ENCODE measurements at regions not wholly inside any gene's neighbourhood (a gene's known extent, or its start where the extent isn't known, plus 50 kb on each side); places are given as distances from the start of the nearest gene placed in this dataset.

DNA sequence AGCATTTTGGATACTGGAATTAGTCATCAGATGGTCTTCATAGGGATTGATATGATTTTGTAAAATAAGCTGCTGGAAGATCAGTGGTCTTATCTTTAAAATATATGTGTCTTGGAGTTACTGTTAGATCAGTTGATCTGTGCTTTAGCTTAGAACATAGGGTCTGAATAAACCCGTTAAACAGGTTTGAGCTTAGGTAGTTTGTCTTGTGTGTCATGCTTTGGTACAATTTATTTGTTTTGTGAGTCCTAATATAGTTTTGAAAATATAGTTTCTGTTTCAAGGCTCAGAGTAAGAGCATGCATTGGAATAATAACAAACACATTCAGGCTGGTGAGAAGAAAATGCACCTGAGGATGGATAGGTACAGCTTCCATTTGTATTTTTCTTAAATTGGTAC is 505.0 kb downstream of the SLC16A7 start:
- no peak overlapping the region for H3K4me3 ChIP-seq
- no peaks in the 10 kb centered on the region for H3K79me2 ChIP-seq (ENCODE audit: control insufficient read depth, insufficient read depth, low read length)
- BruUV-seq (replicated peaks): no TSS peak
- in situ Hi-C loops (cut with MboI) (no loop called here), intact Hi-C loops (cut with micrococcal nuclease) (loop anchor here (10.0 kb wide), 1 partner anchor 1904 kb away; no protein-coding TSS in a partner anchor)
- no peaks in the 10 kb centered on the region for H3K4me1 ChIP-seq (replicated peaks in 1 of 2; ENCODE audit: control insufficient read depth in 2 of 2, insufficient read depth in 2 of 2, low read length in 2 of 2)
- H3K27me3 ChIP-seq (ENCODE audit: control insufficient read depth in 2 of 2, insufficient read depth in 2 of 2, low read length in 2 of 2): no peaks in the 10 kb centered on the region
- no peaks in the 10 kb centered on the region for H3K36me3 ChIP-seq (ENCODE audit: control insufficient read depth, insufficient read depth, low read length)
- POLR2A ChIA-PET: interaction anchor here (1.0 kb wide), 1 partner anchor 9 kb away, joined by 3 read pairs; no protein-coding TSS in a partner anchor
- no peak overlapping the region for H3K9ac ChIP-seq (ENCODE audit: insufficient read depth in 1 of 2, low read depth in 2 of 2, low read length in 2 of 2)
- FAIRE-seq (no peak), ATAC-seq (no peak), DNase-seq (ENCODE audit: extremely low read depth in 1 of 4, low spot score in 3 of 4) (no peak)
- CTCF ChIA-PET (ENCODE audit: low intra/inter-chr PET ratio): no interaction called here
- no peaks in the 10 kb centered on the region for H4K20me1 ChIP-seq (replicated peaks; ENCODE audit: control insufficient read depth, insufficient read depth, low read length)
- H3K4me2 ChIP-seq (ENCODE audit: insufficient read depth, low read length): no peak overlapping the region
- WGBS (ENCODE audit: insufficient coverage, low coverage, missing lambda C conversion rate): 0% methylated on average over 1 of the region's 1 CpG
- H3K9me3 ChIP-seq (replicated peaks; ENCODE audit: control insufficient read depth, insufficient read depth, low read depth, low read length): no peaks in the 10 kb centered on the region; the same call in 1 of the 2 replicates
- no peaks in the 10 kb centered on the region for H3K9me1 ChIP-seq (ENCODE audit: control insufficient read depth, insufficient read depth, low read length)
- H2AFZ ChIP-seq (ENCODE audit: low read depth, low read length): no peak overlapping the region
- H3K27ac ChIP-seq (ENCODE audit: extremely low read depth, low read depth, low read length): no peak overlapping the region
- TF ChIP-seq EWSR1 (IDR thresholded peaks at IDR 0.05; ENCODE audit: borderline replicate concordance, low read depth, partially characterized antibody) (no peak), ZNF436 (CRISPR knock-in tag; IDR thresholded peaks at IDR 0.05) (no peak)
- TF ChIP-seq, protein P1, sequence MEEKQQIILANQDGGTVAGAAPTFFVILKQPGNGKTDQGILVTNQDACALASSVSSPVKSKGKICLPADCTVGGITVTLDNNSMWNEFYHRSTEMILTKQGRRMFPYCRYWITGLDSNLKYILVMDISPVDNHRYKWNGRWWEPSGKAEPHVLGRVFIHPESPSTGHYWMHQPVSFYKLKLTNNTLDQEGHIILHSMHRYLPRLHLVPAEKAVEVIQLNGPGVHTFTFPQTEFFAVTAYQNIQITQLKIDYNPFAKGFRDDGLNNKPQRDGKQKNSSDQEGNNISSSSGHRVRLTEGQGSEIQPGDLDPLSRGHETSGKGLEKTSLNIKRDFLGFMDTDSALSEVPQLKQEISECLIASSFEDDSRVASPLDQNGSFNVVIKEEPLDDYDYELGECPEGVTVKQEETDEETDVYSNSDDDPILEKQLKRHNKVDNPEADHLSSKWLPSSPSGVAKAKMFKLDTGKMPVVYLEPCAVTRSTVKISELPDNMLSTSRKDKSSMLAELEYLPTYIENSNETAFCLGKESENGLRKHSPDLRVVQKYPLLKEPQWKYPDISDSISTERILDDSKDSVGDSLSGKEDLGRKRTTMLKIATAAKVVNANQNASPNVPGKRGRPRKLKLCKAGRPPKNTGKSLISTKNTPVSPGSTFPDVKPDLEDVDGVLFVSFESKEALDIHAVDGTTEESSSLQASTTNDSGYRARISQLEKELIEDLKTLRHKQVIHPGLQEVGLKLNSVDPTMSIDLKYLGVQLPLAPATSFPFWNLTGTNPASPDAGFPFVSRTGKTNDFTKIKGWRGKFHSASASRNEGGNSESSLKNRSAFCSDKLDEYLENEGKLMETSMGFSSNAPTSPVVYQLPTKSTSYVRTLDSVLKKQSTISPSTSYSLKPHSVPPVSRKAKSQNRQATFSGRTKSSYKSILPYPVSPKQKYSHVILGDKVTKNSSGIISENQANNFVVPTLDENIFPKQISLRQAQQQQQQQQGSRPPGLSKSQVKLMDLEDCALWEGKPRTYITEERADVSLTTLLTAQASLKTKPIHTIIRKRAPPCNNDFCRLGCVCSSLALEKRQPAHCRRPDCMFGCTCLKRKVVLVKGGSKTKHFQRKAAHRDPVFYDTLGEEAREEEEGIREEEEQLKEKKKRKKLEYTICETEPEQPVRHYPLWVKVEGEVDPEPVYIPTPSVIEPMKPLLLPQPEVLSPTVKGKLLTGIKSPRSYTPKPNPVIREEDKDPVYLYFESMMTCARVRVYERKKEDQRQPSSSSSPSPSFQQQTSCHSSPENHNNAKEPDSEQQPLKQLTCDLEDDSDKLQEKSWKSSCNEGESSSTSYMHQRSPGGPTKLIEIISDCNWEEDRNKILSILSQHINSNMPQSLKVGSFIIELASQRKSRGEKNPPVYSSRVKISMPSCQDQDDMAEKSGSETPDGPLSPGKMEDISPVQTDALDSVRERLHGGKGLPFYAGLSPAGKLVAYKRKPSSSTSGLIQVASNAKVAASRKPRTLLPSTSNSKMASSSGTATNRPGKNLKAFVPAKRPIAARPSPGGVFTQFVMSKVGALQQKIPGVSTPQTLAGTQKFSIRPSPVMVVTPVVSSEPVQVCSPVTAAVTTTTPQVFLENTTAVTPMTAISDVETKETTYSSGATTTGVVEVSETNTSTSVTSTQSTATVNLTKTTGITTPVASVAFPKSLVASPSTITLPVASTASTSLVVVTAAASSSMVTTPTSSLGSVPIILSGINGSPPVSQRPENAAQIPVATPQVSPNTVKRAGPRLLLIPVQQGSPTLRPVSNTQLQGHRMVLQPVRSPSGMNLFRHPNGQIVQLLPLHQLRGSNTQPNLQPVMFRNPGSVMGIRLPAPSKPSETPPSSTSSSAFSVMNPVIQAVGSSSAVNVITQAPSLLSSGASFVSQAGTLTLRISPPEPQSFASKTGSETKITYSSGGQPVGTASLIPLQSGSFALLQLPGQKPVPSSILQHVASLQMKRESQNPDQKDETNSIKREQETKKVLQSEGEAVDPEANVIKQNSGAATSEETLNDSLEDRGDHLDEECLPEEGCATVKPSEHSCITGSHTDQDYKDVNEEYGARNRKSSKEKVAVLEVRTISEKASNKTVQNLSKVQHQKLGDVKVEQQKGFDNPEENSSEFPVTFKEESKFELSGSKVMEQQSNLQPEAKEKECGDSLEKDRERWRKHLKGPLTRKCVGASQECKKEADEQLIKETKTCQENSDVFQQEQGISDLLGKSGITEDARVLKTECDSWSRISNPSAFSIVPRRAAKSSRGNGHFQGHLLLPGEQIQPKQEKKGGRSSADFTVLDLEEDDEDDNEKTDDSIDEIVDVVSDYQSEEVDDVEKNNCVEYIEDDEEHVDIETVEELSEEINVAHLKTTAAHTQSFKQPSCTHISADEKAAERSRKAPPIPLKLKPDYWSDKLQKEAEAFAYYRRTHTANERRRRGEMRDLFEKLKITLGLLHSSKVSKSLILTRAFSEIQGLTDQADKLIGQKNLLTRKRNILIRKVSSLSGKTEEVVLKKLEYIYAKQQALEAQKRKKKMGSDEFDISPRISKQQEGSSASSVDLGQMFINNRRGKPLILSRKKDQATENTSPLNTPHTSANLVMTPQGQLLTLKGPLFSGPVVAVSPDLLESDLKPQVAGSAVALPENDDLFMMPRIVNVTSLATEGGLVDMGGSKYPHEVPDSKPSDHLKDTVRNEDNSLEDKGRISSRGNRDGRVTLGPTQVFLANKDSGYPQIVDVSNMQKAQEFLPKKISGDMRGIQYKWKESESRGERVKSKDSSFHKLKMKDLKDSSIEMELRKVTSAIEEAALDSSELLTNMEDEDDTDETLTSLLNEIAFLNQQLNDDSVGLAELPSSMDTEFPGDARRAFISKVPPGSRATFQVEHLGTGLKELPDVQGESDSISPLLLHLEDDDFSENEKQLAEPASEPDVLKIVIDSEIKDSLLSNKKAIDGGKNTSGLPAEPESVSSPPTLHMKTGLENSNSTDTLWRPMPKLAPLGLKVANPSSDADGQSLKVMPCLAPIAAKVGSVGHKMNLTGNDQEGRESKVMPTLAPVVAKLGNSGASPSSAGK (IDR thresholded peaks at IDR 0.05): no peak
- TF ChIP-seq, protein P2, sequence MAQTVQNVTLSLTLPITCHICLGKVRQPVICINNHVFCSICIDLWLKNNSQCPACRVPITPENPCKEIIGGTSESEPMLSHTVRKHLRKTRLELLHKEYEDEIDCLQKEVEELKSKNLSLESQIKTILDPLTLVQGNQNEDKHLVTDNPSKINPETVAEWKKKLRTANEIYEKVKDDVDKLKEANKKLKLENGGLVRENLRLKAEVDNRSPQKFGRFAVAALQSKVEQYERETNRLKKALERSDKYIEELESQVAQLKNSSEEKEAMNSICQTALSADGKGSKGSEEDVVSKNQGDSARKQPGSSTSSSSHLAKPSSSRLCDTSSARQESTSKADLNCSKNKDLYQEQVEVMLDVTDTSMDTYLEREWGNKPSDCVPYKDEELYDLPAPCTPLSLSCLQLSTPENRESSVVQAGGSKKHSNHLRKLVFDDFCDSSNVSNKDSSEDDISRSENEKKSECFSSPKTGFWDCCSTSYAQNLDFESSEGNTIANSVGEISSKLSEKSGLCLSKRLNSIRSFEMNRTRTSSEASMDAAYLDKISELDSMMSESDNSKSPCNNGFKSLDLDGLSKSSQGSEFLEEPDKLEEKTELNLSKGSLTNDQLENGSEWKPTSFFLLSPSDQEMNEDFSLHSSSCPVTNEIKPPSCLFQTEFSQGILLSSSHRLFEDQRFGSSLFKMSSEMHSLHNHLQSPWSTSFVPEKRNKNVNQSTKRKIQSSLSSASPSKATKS (CRISPR knock-in tag; IDR thresholded peaks at IDR 0.05): no peak

All from K562 (cell line).